ENCODE measurements at regions not wholly inside any gene's neighbourhood (a gene's known extent, or its start where the extent isn't known, plus 50 kb on each side); places are given as distances from the start of the nearest gene placed in this dataset.

DNA sequence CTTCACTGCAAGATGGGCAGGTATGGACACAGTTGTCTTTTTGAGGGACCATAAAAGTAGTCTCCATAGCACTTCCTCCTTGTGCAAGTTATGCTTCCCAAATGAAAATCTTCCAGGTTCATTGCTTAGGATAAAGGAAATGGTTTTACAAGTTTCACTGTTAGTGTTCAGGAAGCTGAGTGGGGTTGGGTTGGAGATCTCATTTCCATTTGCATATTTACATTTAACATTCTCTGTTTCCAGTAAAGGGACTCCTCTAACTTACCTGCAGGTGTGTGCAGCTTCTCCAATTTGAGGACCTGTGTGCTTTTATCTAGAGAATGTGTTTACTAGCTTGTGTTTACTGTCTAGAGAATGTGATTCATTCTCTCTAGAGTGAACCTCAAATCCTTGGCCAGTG is 141.3 kb upstream of the POU2AF2 start:
- TF ChIP-seq, protein P1, sequence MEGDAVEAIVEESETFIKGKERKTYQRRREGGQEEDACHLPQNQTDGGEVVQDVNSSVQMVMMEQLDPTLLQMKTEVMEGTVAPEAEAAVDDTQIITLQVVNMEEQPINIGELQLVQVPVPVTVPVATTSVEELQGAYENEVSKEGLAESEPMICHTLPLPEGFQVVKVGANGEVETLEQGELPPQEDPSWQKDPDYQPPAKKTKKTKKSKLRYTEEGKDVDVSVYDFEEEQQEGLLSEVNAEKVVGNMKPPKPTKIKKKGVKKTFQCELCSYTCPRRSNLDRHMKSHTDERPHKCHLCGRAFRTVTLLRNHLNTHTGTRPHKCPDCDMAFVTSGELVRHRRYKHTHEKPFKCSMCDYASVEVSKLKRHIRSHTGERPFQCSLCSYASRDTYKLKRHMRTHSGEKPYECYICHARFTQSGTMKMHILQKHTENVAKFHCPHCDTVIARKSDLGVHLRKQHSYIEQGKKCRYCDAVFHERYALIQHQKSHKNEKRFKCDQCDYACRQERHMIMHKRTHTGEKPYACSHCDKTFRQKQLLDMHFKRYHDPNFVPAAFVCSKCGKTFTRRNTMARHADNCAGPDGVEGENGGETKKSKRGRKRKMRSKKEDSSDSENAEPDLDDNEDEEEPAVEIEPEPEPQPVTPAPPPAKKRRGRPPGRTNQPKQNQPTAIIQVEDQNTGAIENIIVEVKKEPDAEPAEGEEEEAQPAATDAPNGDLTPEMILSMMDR (IDR thresholded peaks at IDR 0.05), result no peak
- no peak for TF ChIP-seq POLR2A (IDR thresholded peaks at IDR 0.05)
